ENCODE measurements at regions not wholly inside any gene's neighbourhood (a gene's known extent, or its start where the extent isn't known, plus 50 kb on each side); places are given as distances from the start of the nearest gene placed in this dataset.

GRCh38 chr11:70910835-70911234 is 341.5 kb downstream of the SHANK2 start:
- Histone ChIP-seq H3K9me3 (ENCODE audit: low read depth) (no peaks in the 10 kb centered on the region), H3K27me3 (replicated peaks; ENCODE audit: insufficient read depth) (no peaks in the 10 kb centered on the region), H3K4me3 (no peak overlapping the region), H2AFZ (no peak overlapping the region), H3K27ac (no peak overlapping the region), H3K9me2 (ENCODE audit: insufficient read depth) (no peaks in the 10 kb centered on the region), H3K36me3 (ENCODE audit: low read depth) (no peaks in the 10 kb centered on the region), H3K4me1 (ENCODE audit: insufficient read depth) (no peaks in the 10 kb centered on the region), H3K79me2 (ENCODE audit: insufficient read depth) (no peaks in the 10 kb centered on the region), H3K9ac (no peak overlapping the region), H4K20me1 (ENCODE audit: insufficient read depth) (no peaks in the 10 kb centered on the region), H3K4me2 (ENCODE audit: unreplicated experiment) (no peak overlapping the region), H3F3A (ENCODE audit: insufficient read depth) (no peaks in the 10 kb centered on the region)
- WGBS, 2 experiments (ENCODE audit: low coverage in 1 of 2, low lambda C conversion rate in 2 of 2, missing lambda C conversion rate in 2 of 2), result 27% methylated on average over 7 of the region's 7 CpGs
- in situ Hi-C loops (cut with MboI), result no loop called here
- DNase-seq, result no peak
- TF ChIP-seq EZH2phosphoT487 (IDR thresholded peaks at IDR 0.05; ENCODE audit: insufficient read depth, low read depth) (no peak), EZH2 (IDR thresholded peaks at IDR 0.05; ENCODE audit: insufficient read depth, poor library complexity, severe bottlenecking) (no peak)

DNA sequence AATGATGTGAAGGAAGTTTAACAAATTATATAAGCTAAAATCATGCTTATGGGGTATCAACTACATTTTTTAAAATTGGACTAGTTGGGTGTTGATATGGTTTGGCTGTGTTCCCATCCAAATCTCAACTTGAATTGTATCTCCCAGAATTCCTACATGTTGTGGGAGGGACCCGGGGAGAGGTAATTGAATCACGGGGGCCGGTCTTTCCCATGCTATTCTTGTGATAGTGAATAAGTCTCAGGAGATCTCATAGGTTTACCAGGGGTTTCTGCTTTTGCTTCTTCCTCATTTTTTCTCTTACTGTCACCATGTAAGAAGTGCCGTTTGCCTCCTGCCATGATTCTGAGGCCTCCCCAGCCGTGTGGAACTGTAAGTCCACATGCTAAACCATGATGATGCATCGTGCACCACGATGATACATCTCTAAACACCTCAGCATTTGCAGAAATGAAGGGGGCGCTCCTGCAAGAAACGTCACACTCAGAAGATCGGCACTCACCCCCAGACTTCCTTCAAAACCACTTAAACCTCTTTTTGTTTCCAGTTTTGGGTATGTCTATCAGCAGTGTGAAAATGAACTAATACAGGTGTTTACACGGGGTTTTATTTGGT is 340.0 kb downstream of the SHANK2 start:
- 45 to 46% methylated on average over 11 of the region's 11 CpGs for WGBS, 2 experiments (ENCODE audit: low coverage in 1 of 2, low lambda C conversion rate in 2 of 2, missing lambda C conversion rate in 2 of 2)
- in situ Hi-C loops (cut with MboI), result no loop called here
- H4K20me1 ChIP-seq (ENCODE audit: insufficient read depth), result no peaks in the 10 kb centered on the region

DNA sequence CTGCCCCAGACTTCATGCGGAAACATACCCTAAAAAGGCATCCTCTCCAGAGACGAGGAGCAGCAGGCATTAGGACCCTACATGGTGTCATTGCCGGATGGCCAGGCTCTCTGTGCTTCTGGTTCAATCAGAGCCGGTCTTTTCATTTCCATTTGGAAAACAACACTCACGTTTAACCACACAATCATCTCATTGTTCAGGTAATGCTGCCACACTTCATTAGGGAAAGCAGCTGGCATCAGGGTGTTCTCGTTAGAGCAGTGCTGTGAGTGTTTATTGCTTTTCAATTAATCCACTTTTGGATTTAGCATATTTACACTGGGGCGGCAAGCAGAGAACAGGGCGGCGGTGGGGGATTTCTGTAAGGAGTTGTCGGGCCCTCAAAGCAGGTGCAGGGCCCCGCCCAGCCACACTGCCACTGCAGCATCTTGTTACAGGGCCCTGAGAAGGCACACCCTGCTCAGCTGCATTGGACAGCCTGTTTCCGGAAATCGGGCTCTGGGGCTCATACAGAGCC is 338.6 kb downstream of the SHANK2 start:
- Histone ChIP-seq H3K4me2 (ENCODE audit: unreplicated experiment) (no peak overlapping the region), H3K4me3 (no peak overlapping the region), H3K4me1 (ENCODE audit: insufficient read depth) (no peaks in the 10 kb centered on the region)

More for the DNA sequence above, 340.0 kb downstream of the SHANK2 start:
- Histone ChIP-seq H3K27ac (no peak overlapping the region), H3K4me1 (ENCODE audit: insufficient read depth) (no peaks in the 10 kb centered on the region), H3K9me2 (ENCODE audit: insufficient read depth) (no peaks in the 10 kb centered on the region), H3K79me2 (ENCODE audit: insufficient read depth) (no peaks in the 10 kb centered on the region), H3K9ac (no peak overlapping the region), H2AFZ (no peak overlapping the region), H3K4me3 (no peak overlapping the region), H3F3A (ENCODE audit: insufficient read depth) (no peaks in the 10 kb centered on the region), H3K9me3 (ENCODE audit: low read depth) (no peaks in the 10 kb centered on the region), H3K36me3 (ENCODE audit: low read depth) (no peaks in the 10 kb centered on the region), H3K4me2 (ENCODE audit: unreplicated experiment) (no peak overlapping the region), H3K27me3 (replicated peaks; ENCODE audit: insufficient read depth) (no peaks in the 10 kb centered on the region)
- TF ChIP-seq EZH2 (IDR thresholded peaks at IDR 0.05; ENCODE audit: insufficient read depth, poor library complexity, severe bottlenecking), result no peak
- no peak for TF ChIP-seq EZH2phosphoT487 (IDR thresholded peaks at IDR 0.05; ENCODE audit: insufficient read depth, low read depth)
- DNase-seq, result peak; percentile 11

GRCh38 chr11:70914496-70914895 is 337.9 kb downstream of the SHANK2 start:
- H3K27me3 ChIP-seq (replicated peaks; ENCODE audit: insufficient read depth), result no peaks in the 10 kb centered on the region
- H3K4me2 ChIP-seq (ENCODE audit: unreplicated experiment), result no peak overlapping the region
- no peak overlapping the region for H3K27ac ChIP-seq
- no peaks in the 10 kb centered on the region for H3K9me2 ChIP-seq (ENCODE audit: insufficient read depth)
- H3K4me3 ChIP-seq, result no peak overlapping the region
- no peaks in the 10 kb centered on the region for H3F3A ChIP-seq (ENCODE audit: insufficient read depth)
- no peak overlapping the region for H2AFZ ChIP-seq
- WGBS, 2 experiments (ENCODE audit: low coverage in 1 of 2, low lambda C conversion rate in 2 of 2, missing lambda C conversion rate in 2 of 2), result 48 to 53% methylated on average over 6 to 7 of the region's 7 CpGs
- no peak overlapping the region for H3K9ac ChIP-seq
- in situ Hi-C loops (cut with MboI), result no loop called here
- no peaks in the 10 kb centered on the region for H3K36me3 ChIP-seq (ENCODE audit: low read depth)
- no peaks in the 10 kb centered on the region for H3K9me3 ChIP-seq (ENCODE audit: low read depth)
- no peaks in the 10 kb centered on the region for H3K4me1 ChIP-seq (ENCODE audit: insufficient read depth)
- DNase-seq, result no peak
- H3K79me2 ChIP-seq (ENCODE audit: insufficient read depth), result no peaks in the 10 kb centered on the region
- TF ChIP-seq EZH2 (IDR thresholded peaks at IDR 0.05; ENCODE audit: insufficient read depth, poor library complexity, severe bottlenecking) (no peak), EZH2phosphoT487 (IDR thresholded peaks at IDR 0.05; ENCODE audit: insufficient read depth, low read depth) (no peak)
- H4K20me1 ChIP-seq (ENCODE audit: insufficient read depth), result no peaks in the 10 kb centered on the region

More for the DNA sequence above, 338.6 kb downstream of the SHANK2 start:
- no peaks in the 10 kb centered on the region for H3K9me3 ChIP-seq (ENCODE audit: low read depth)
- no peak for DNase-seq
- H4K20me1 ChIP-seq (ENCODE audit: insufficient read depth), result no peaks in the 10 kb centered on the region
- 36 to 51% methylated on average over 13 of the region's 13 CpGs for WGBS, 2 experiments (ENCODE audit: low coverage in 1 of 2, low lambda C conversion rate in 2 of 2, missing lambda C conversion rate in 2 of 2)
- no peaks in the 10 kb centered on the region for H3K36me3 ChIP-seq (ENCODE audit: low read depth)
- no peak overlapping the region for H3K27ac ChIP-seq
- no peaks in the 10 kb centered on the region for H3K9me2 ChIP-seq (ENCODE audit: insufficient read depth)
- in situ Hi-C loops (cut with MboI), result no loop called here
- TF ChIP-seq EZH2 (IDR thresholded peaks at IDR 0.05; ENCODE audit: insufficient read depth, poor library complexity, severe bottlenecking), result no peak
- no peak for TF ChIP-seq EZH2phosphoT487 (IDR thresholded peaks at IDR 0.05; ENCODE audit: insufficient read depth, low read depth)
- H3K9ac ChIP-seq, result no peak overlapping the region
- no peaks in the 10 kb centered on the region for H3K79me2 ChIP-seq (ENCODE audit: insufficient read depth)
- H2AFZ ChIP-seq, result no peak overlapping the region
- no peaks in the 10 kb centered on the region for H3F3A ChIP-seq (ENCODE audit: insufficient read depth)
- H3K27me3 ChIP-seq (replicated peaks; ENCODE audit: insufficient read depth), result no peaks in the 10 kb centered on the region

Data from GM23248 (cell line).